ENCODE measurements at regions not wholly inside any gene's neighbourhood (a gene's known extent, or its start where the extent isn't known, plus 50 kb on each side); places are given as distances from the start of the nearest gene placed in this dataset.

DNA sequence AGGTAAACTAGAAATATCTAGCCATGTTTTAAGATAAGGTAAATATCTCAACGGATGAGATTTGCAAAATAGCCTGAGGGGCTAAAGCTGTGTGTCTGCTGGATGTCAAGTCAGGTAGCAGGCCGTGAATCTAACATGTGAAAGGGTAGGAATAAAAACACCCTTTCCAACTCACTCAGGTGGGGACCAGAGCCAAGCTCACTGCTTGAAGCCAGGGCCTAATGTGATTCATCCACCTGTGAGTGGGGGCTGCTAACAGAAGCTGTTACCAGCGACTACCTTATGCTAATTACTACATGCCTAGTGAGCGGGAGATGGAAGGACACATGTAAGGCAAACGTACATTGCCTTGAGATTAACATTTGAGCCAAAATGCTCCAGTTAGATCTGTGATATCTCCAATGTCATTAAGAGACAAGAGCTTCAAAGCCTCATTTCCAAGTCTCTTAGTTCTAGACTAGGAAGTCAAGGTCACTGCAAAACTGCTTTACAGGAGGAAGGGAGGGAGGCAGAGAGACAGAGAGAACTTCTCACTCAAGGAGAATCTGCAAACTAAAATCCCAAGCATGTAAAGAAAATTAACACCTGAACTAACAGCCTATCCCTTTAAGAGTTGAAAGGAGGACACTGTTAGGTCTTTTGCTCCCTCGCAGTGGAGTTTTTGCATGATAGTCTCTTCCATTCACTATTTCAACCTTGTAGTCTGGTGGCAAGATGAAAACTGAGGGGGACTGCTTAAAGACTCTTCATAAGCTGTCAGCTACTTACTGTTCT lies 141.6 kb upstream of the RPS23 start:
- no peak overlapping the region for H3K9ac ChIP-seq (ENCODE audit: low read depth in 1 of 2, low read length in 2 of 2)
- H3K9me3 ChIP-seq (ENCODE audit: control insufficient read depth in 4 of 4, low read length in 3 of 4) = no peaks in the 10 kb centered on the region
- no peak for TF ChIP-seq RXRA (IDR thresholded peaks at IDR 0.05)
- TF ChIP-seq, protein P1, sequence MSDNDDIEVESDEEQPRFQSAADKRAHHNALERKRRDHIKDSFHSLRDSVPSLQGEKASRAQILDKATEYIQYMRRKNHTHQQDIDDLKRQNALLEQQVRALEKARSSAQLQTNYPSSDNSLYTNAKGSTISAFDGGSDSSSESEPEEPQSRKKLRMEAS (IDR thresholded peaks at IDR 0.05) = no peak
- TF ChIP-seq CTCF (IDR thresholded peaks at IDR 0.05; ENCODE audit: low read depth, low read length, missing input control) = no peak
- no peak for TF ChIP-seq REST (IDR thresholded peaks at IDR 0.05)
- no peak for TF ChIP-seq ZBTB33 (IDR thresholded peaks at IDR 0.05)
- no peak for TF ChIP-seq ATF3 (IDR thresholded peaks at IDR 0.05)
- TF ChIP-seq HNF4A (conservative IDR thresholded peaks at IDR 0.05) = no peak
- TF ChIP-seq EGR1 (IDR thresholded peaks at IDR 0.05; ENCODE audit: low read depth in 2 of 2) = no peak
- TF ChIP-seq YY1 (IDR thresholded peaks at IDR 0.05) = no peak
- TF ChIP-seq NR2F2 (IDR thresholded peaks at IDR 0.05) = no peak
- no peak for TF ChIP-seq FOXA1 (IDR thresholded peaks at IDR 0.05)
- TF ChIP-seq JUND (IDR thresholded peaks at IDR 0.05) = no peak
- TF ChIP-seq HNF4G (IDR thresholded peaks at IDR 0.05) = no peak
- no peak for DNase-seq (ENCODE audit: low spot score)
- H3K4me1 ChIP-seq (ENCODE audit: control insufficient read depth in 4 of 4, insufficient read depth in 4 of 4, low read length in 3 of 4) = peaks cover 0 to 2% (median 0%) of the 10 kb centered on the region in 4 donors
- no peak overlapping the region for H3K4me3 ChIP-seq (ENCODE audit: low read depth in 1 of 3, low read length in 3 of 3)
- 81% methylated on average over 6 of the region's 6 CpGs for WGBS
- no peak overlapping the region for H3K27ac ChIP-seq (ENCODE audit: low read depth in 1 of 2, low read length in 2 of 2)
- no peaks in the 10 kb centered on the region for H3K27me3 ChIP-seq (ENCODE audit: control insufficient read depth in 4 of 4, insufficient read depth in 4 of 4, low read length in 3 of 4)
- H3K36me3 ChIP-seq (ENCODE audit: control insufficient read depth in 4 of 4, insufficient read depth in 3 of 4, low read depth in 1 of 4, low read length in 3 of 4) = no peaks in the 10 kb centered on the region

DNA sequence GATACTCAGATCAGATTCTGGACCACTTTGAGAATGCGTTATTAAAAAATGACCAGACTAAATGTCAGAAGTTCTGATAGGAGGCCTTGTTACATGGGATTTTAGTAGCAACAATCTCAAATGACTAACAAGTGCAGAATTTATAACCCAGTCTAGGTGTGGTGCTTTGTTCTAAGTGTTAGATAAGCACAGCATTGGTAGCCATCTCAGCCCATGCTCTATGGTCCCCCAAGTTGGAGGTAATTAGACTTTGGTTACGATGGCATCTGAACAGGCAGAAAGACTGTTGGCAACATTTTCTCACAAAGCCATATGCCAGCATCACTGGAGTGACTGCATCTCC lies 140.4 kb upstream of the RPS23 start:
- TF ChIP-seq RXRA (IDR thresholded peaks at IDR 0.05) (no peak), JUND (IDR thresholded peaks at IDR 0.05) (no peak), FOXA2 (IDR thresholded peaks at IDR 0.05) (no peak), HNF4A (conservative IDR thresholded peaks at IDR 0.05) (no peak), FOXA1 (IDR thresholded peaks at IDR 0.05) (no peak), ATF3 (IDR thresholded peaks at IDR 0.05) (no peak), RAD21 (IDR thresholded peaks at IDR 0.05) (no peak), HNF4G (IDR thresholded peaks at IDR 0.05) (no peak)
- H3K4me1 ChIP-seq (ENCODE audit: control insufficient read depth in 4 of 4, insufficient read depth in 4 of 4, low read length in 3 of 4) = peaks cover 0 to 2% (median 0%) of the 10 kb centered on the region in 4 donors
- 44% methylated on average over 2 of the region's 2 CpGs for WGBS
- H3K9me3 ChIP-seq (ENCODE audit: control insufficient read depth in 4 of 4, low read length in 3 of 4) = no peaks in the 10 kb centered on the region
- H3K27me3 ChIP-seq (ENCODE audit: control insufficient read depth in 4 of 4, insufficient read depth in 4 of 4, low read length in 3 of 4) = no peaks in the 10 kb centered on the region
- no peak overlapping the region for H3K9ac ChIP-seq (ENCODE audit: low read depth in 1 of 2, low read length in 2 of 2)
- H3K4me3 ChIP-seq (ENCODE audit: low read depth in 1 of 3, low read length in 3 of 3) = no peak overlapping the region
- DNase-seq (ENCODE audit: low spot score) = no peak
- H3K27ac ChIP-seq (ENCODE audit: low read depth in 1 of 2, low read length in 2 of 2) = no peak overlapping the region
- H3K36me3 ChIP-seq (ENCODE audit: control insufficient read depth in 4 of 4, insufficient read depth in 3 of 4, low read depth in 1 of 4, low read length in 3 of 4) = no peaks in the 10 kb centered on the region
